K562 (cell line): ENCODE measurements at regions not wholly inside any gene's neighbourhood (a gene's known extent, or its start where the extent isn't known, plus 50 kb on each side); places are given as distances from the start of the nearest gene placed in this dataset.
A peak's percentile ranks its signal among the peaks of the same experiment; 100 is the strongest.

Source experiments
- ATAC-seq: fragments of 200-7000 bp; cut with Tn5 transposase; 3 replicates; pipeline ENCODE4 v1.9.1; 2020; ENCODE audit warnings: moderate library complexity
- BruUV-seq: library from RNA; stranded (reverse); fragments of 400-500 nt; replicated peaks from 2 replicates; lab custom pipeline; 2021; lab: Mats Ljungman, UMichigan
- CTCF ChIA-PET: fragments of 300-600 bp; formaldehyde crosslinking; extraction: SDS; loops from one replicate; lab custom pipeline; 2021; ENCODE audit warnings: low intra/inter-chr PET ratio; lab: Yijun Ruan, JAX
- POLR2A ChIA-PET: fragments of 300-600, 350-650 bp; sonication (Branson Sonifier 250); formaldehyde crosslinking; extraction: SDS; loops from one replicate; lab custom pipeline; 2021; ENCODE audit warnings: antibody characterized with exemption, inconsistent platforms; lab: Yijun Ruan, JAX
- DNase-seq, 4 experiments: peaks; one replicate each; pipeline versions ENCODE4 v3.0.0 to v3.0.0-alpha.2; 2011 to 2018; ENCODE audit warnings: low spot score in 3 of 4, mixed read lengths in 3 of 4; ENCODE audit errors: extremely low read depth in 1 of 4
- FAIRE-seq: peaks from 2 replicates; lab custom pipeline; 2011; peaks lifted over from hg19 to GRCh38; lab: Jason Lieb, UNC
- H2AFZ ChIP-seq: 2 replicates; pipeline ENCODE4 v1.6.0; 2011; ENCODE audit warnings: low read depth, low read length, control low read depth, inconsistent platforms
- H3K27ac ChIP-seq: fragments of 200-600 bp; 3 replicates; pipeline ENCODE4 v1.8.0; 2011; ENCODE audit warnings: low read depth, mild to moderate bottlenecking, control low read depth, inconsistent platforms, low read length, moderate library complexity, mixed read lengths; ENCODE audit errors: extremely low read depth
- H3K27me3 ChIP-seq, 2 experiments: fragments of 300-600 bp in 1 of 2; 2 replicates in 1 of 2; 3 replicates in 1 of 2; pipeline versions ENCODE4 v1.6.0 to v1.8.0; 2011; ENCODE audit warnings: inconsistent platforms in 2 of 2, low read length in 2 of 2, mild to moderate bottlenecking in 1 of 2, mixed read lengths in 1 of 2, moderate library complexity in 1 of 2; ENCODE audit not compliant: control insufficient read depth in 2 of 2, insufficient read depth in 2 of 2
- H3K36me3 ChIP-seq: fragments of 300-600 bp; 3 replicates; pipeline ENCODE4 v1.8.0; 2011; ENCODE audit warnings: mild to moderate bottlenecking, low read length, inconsistent platforms; ENCODE audit not compliant: control insufficient read depth, insufficient read depth
- H3K4me1 ChIP-seq, 2 experiments: fragments of 200-600 bp in 1 of 2; replicated peaks in 1 of 2; 2 replicates in 1 of 2; 3 replicates in 1 of 2; pipeline versions ENCODE4 v1.5.1 to v1.8.0; 2011; ENCODE audit warnings: inconsistent platforms in 2 of 2, low read length in 2 of 2, mild to moderate bottlenecking in 1 of 2, mixed read lengths in 1 of 2, moderate library complexity in 1 of 2; ENCODE audit not compliant: control insufficient read depth in 2 of 2, insufficient read depth in 2 of 2
- H3K4me2 ChIP-seq: 2 replicates; pipeline ENCODE4 v1.6.1; 2011; ENCODE audit warnings: low read length, control low read depth, inconsistent platforms, mixed read lengths; ENCODE audit not compliant: insufficient read depth
- H3K4me3 ChIP-seq: fragments of 200-600 bp; sonication (generic), shearing (Covaris generic); 2 replicates; pipeline ENCODE4 v1.5.1; 2016; ENCODE audit warnings: control low read depth, inconsistent platforms
- H3K79me2 ChIP-seq: fragments of 200-600 bp; 3 replicates; pipeline ENCODE4 v1.8.0; 2011; ENCODE audit warnings: low read length, inconsistent platforms; ENCODE audit not compliant: control insufficient read depth, insufficient read depth
- H3K9ac ChIP-seq, 2 experiments: 2 replicates each; pipeline versions ENCODE4 v1.6.0 to v1.6.1; 2011; ENCODE audit warnings: low read depth in 2 of 2, low read length in 2 of 2, control low read depth in 1 of 2, inconsistent platforms in 1 of 2, mild to moderate bottlenecking in 1 of 2, mixed read lengths in 1 of 2; ENCODE audit not compliant: insufficient read depth in 1 of 2
- H3K9me1 ChIP-seq: one replicate; pipeline ENCODE4 v1.6.0; 2011; ENCODE audit warnings: inconsistent platforms, mild to moderate bottlenecking, low read length, moderate library complexity; ENCODE audit not compliant: control insufficient read depth, insufficient read depth
- H3K9me3 ChIP-seq: replicated peaks from 2 replicates; pipeline ENCODE4 v1.5.1; 2011; ENCODE audit warnings: low read depth, low read length, inconsistent platforms; ENCODE audit not compliant: control insufficient read depth, insufficient read depth
- H4K20me1 ChIP-seq: replicated peaks from 2 replicates; pipeline ENCODE4 v1.6.1; 2011; ENCODE audit warnings: low read length, inconsistent platforms, mixed read lengths; ENCODE audit not compliant: control insufficient read depth, insufficient read depth
- ATF6 ChIP-seq: sonication (generic); formaldehyde crosslinking; IDR thresholded peaks from 2 replicates; pipeline ENCODE4 v1.4.0; 2020; ENCODE audit warnings: mild to moderate bottlenecking, missing genetic modification reagents
- BCOR ChIP-seq: fragments of 450-650 bp; IDR thresholded peaks from 2 replicates; pipeline ENCODE4 v1.6.1; 2016
- CBX1 ChIP-seq: sonication (generic); IDR thresholded peaks from 2 replicates; pipeline ENCODE4 v1.6.1; 2016; ENCODE audit warnings: antibody characterized with exemption, low read depth, mild to moderate bottlenecking
- CBX5 ChIP-seq: IDR thresholded peaks from 2 replicates; pipeline ENCODE4 v1.6.1; 2014; ENCODE audit warnings: low read depth, borderline replicate concordance
- DNMT1 ChIP-seq: fragments of 450-650 bp; IDR thresholded peaks from 2 replicates; pipeline ENCODE4 v1.6.1; 2016; ENCODE audit warnings: antibody characterized with exemption, mild to moderate bottlenecking
- ELK1 ChIP-seq: sonication (generic); formaldehyde crosslinking; IDR thresholded peaks from 2 replicates; pipeline ENCODE4 v1.8.1; 2022; ENCODE audit warnings: missing genetic modification reagents
- GTF2B ChIP-seq: IDR thresholded peaks from 2 replicates; pipeline ENCODE4 v1.6.1; 2011; ENCODE audit not compliant: insufficient read length; ENCODE audit errors: extremely low read depth
- HNRNPL ChIP-seq: fragments of 200-400 bp; formaldehyde crosslinking; IDR thresholded peaks from 2 replicates; pipeline ENCODE4 v1.6.1; 2017; ENCODE audit warnings: low read depth, mild to moderate bottlenecking, low read length
- KHSRP ChIP-seq: fragments of 450-650 bp; IDR thresholded peaks from 2 replicates; pipeline ENCODE4 v1.6.1; 2017
- NEUROD1 ChIP-seq: fragments of 150-350 bp; IDR thresholded peaks from 2 replicates; pipeline ENCODE4 v1.6.1; 2014; ENCODE audit warnings: borderline replicate concordance, low read length, low read depth; ENCODE audit not compliant: partially characterized antibody
- NR0B1 ChIP-seq: fragments of 450-650 bp; IDR thresholded peaks from one replicate; pipeline ENCODE4 v1.6.1; 2018; ENCODE audit warnings: mild to moderate bottlenecking, moderate library complexity; ENCODE audit not compliant: partially characterized antibody
- NR4A1 ChIP-seq, 2 experiments: fragments of 250-450 bp in 1 of 2; fragments of 450-650 bp in 1 of 2; sonication (Bioruptor Pico) in 1 of 2; IDR thresholded peaks; 2 replicates each; pipeline versions ENCODE4 v1.4.0 to v1.6.1; 2016 to 2020; ENCODE audit warnings: mild to moderate bottlenecking in 2 of 2, missing compliant biosample characterization in 1 of 2, missing genetic modification characterization in 1 of 2, moderate library complexity in 1 of 2
- POLR2B ChIP-seq: fragments of 450-650 bp; IDR thresholded peaks from 2 replicates; pipeline ENCODE4 v1.6.1; 2018; ENCODE audit warnings: low read depth; ENCODE audit not compliant: partially characterized antibody
- RCOR1 ChIP-seq, 2 experiments: IDR thresholded peaks; 2 replicates each; pipeline ENCODE4 v1.6.1; 2012; ENCODE audit warnings: low read depth in 2 of 2, low read length in 2 of 2, borderline replicate concordance in 1 of 2, improper control_type of control experiment in 1 of 2
- STAT5B ChIP-seq: fragments of 250-450 bp; sonication (Bioruptor Pico); IDR thresholded peaks from 2 replicates; pipeline ENCODE4 v1.8.0; 2021; ENCODE audit warnings: mild to moderate bottlenecking, inconsistent platforms
- ZBTB26 ChIP-seq: fragments of 450-650 bp; formaldehyde crosslinking; IDR thresholded peaks from 2 replicates; pipeline ENCODE4 v1.4.0; 2022; ENCODE audit warnings: missing genetic modification characterization
- ZNF146 ChIP-seq: IDR thresholded peaks from one replicate; pipeline ENCODE4 v1.6.1; 2018; ENCODE audit warnings: missing compliant biosample characterization; ENCODE audit not compliant: unreplicated experiment
- WGBS: fragments of 100-300 bp; shearing (Covaris generic); methylation state at CpG from one replicate; pipeline ENCODE4 v1.1.6; 2016; ENCODE audit warnings: low coverage, mixed read lengths; ENCODE audit not compliant: insufficient coverage; ENCODE audit errors: missing lambda C conversion rate; 5-methylcytosine and 5-hydroxymethylcytosine counted together
- in situ Hi-C: fragments of 300-500 bp; cut with MboI; formaldehyde crosslinking; loops from 4 replicates; pipeline ENCODE4 v1.15.0; 2018; ENCODE audit warnings: inconsistent platforms, mixed read lengths
- intact Hi-C: fragments of 100-400 bp; cut with micrococcal nuclease; formaldehyde crosslinking; loops from 2 replicates; pipeline ENCODE4 v1.14.2; 2022

- no peak for DNase-seq
- no peaks in the 10 kb centered on the region for H3K36me3 ChIP-seq
- H3K9ac ChIP-seq: no peak overlapping the region
- ATAC-seq: no peak
- H3K4me2 ChIP-seq: no peak overlapping the region
- 18% methylated on average over 6 of the region's 6 CpGs for WGBS
- no peak for FAIRE-seq
- H3K4me1 ChIP-seq: peaks cover 6 to 27% of the 10 kb centered on the region in 2 experiments
- in situ Hi-C loops (no loop called here), intact Hi-C loops (no loop called here)
- no peak overlapping the region for H3K27ac ChIP-seq
- H3K9me1 ChIP-seq: no peaks in the 10 kb centered on the region
- ChIA-PET POLR2A (no interaction called here), CTCF (no interaction called here)
- H2AFZ ChIP-seq: no peak overlapping the region
- no TSS peak for BruUV-seq
- H3K4me3 ChIP-seq: no peak overlapping the region
- H3K27me3 ChIP-seq: 0 out of 5 replicates have a peak, but pooled peaks cover 0 to 4% of the 10 kb centered on the region in 2 experiments
- H3K79me2 ChIP-seq: no peaks in the 10 kb centered on the region
- H4K20me1 ChIP-seq: no peaks in the 10 kb centered on the region; the same call in 1 of the 2 replicates
- H3K9me3 ChIP-seq: no peaks in the 10 kb centered on the region
- TF ChIP-seq KHSRP: no peak
- no peak for TF ChIP-seq ELK1
- peak; percentile 85; the same call in 1 of the 2 replicates for TF ChIP-seq CBX1
- no peak for TF ChIP-seq NEUROD1
- no peak for TF ChIP-seq NR4A1 (CRISPR knock-in tag; IDR thresholded peaks at IDR 0.05)
- TF ChIP-seq NR4A1 (tag; IDR thresholded peaks at IDR 0.05): no peak
- no peak for TF ChIP-seq HNRNPL
- TF ChIP-seq ZNF146 (CRISPR knock-in tag): peak; percentile 100
- no peak for TF ChIP-seq DNMT1
- TF ChIP-seq CBX5: no peak
- no peak for TF ChIP-seq POLR2B
- TF ChIP-seq STAT5B: no peak
- TF ChIP-seq BCOR: peak; percentile 96
- no peak for TF ChIP-seq ZBTB26 (CRISPR knock-in tag)
- no peak for TF ChIP-seq NR0B1
- TF ChIP-seq ATF6: no peak
- peak; percentile 42 to 71; a peak in 2 of 4 replicates for TF ChIP-seq RCOR1 (IDR thresholded peaks at IDR 0.05; ENCODE audit: borderline replicate concordance in 1 of 2, low read depth in 2 of 2, low read length in 2 of 2)
- no peak for TF ChIP-seq GTF2B
Measured at GRCh38 chr9:129439242-129439641, 181.7 kb downstream of the C9orf50 start.
